Right lung (tissue), 2 donors: ENCODE measurements at regions not wholly inside any gene's neighbourhood (a gene's known extent, or its start where the extent isn't known, plus 50 kb on each side); places are given as distances from the start of the nearest gene placed in this dataset.
"Not testable (repeated sequence)": the region's sequence is repeated elsewhere in the genome, so short reads cannot be mapped to it uniquely, and the experiment has no call there.

Source experiments
- DNase-seq, 2 donors: peaks; one replicate each; pipeline ENCODE4 v3.0.0-alpha.2; 2013

- no peak for DNase-seq
Measured at GRCh38 chr18:38497266-38497665, 931.7 kb upstream of the CELF4 start.

- DNase-seq: no peak
Measured at GRCh38 chr18:38496222-38496793, 930.7 kb upstream of the CELF4 start.

GRCh38 chr18:38494065-38494464 lies 928.5 kb upstream of the CELF4 start:
- DNase-seq: no peak

- DNase-seq: no peak
Measured at GRCh38 chr18:38491195-38491594, 925.6 kb upstream of the CELF4 start.

- not testable (repeated sequence) for DNase-seq
Measured at GRCh38 chr18:38489721-38490120, 924.1 kb upstream of the CELF4 start.

- DNase-seq: no peak
Measured at GRCh38 chr18:38487521-38487920, 921.9 kb upstream of the CELF4 start.

GRCh38 chr18:38483326-38483725 lies 917.7 kb upstream of the CELF4 start:
- no peak for DNase-seq

GRCh38 chr18:38481576-38481975 lies 916.0 kb upstream of the CELF4 start:
- DNase-seq: no peak

GRCh38 chr18:38475686-38476085 lies 910.1 kb upstream of the CELF4 start:
- DNase-seq: no peak

GRCh38 chr18:38473535-38473934 lies 907.9 kb upstream of the CELF4 start:
- DNase-seq: no peak

GRCh38 chr18:38470421-38470820 lies 904.8 kb upstream of the CELF4 start:
- DNase-seq: no peak

GRCh38 chr18:38466426-38466825 lies 900.8 kb upstream of the CELF4 start:
- DNase-seq: no peak

- no peak for DNase-seq
Measured at GRCh38 chr18:38464024-38464423, 898.4 kb upstream of the CELF4 start.

- no peak for DNase-seq
Measured at GRCh38 chr18:38460657-38461056, 895.1 kb upstream of the CELF4 start.

- peak; percentile 4 to 6 for DNase-seq
Measured at GRCh38 chr18:38459131-38459994, 893.8 kb upstream of the CELF4 start.

- DNase-seq: no peak
Measured at GRCh38 chr18:38458698-38459097, 893.1 kb upstream of the CELF4 start.

GRCh38 chr18:38456253-38456652 lies 890.7 kb upstream of the CELF4 start:
- DNase-seq: no peak

GRCh38 chr18:38454764-38455469 lies 889.3 kb upstream of the CELF4 start:
- DNase-seq: no peak

GRCh38 chr18:38453880-38454279 lies 888.3 kb upstream of the CELF4 start:
- no peak for DNase-seq

- DNase-seq: no peak
Measured at GRCh38 chr18:38450876-38451275, 885.3 kb upstream of the CELF4 start.

- no peak for DNase-seq
Measured at GRCh38 chr18:38445804-38446145, 880.2 kb upstream of the CELF4 start.

GRCh38 chr18:38444971-38445803 lies 879.6 kb upstream of the CELF4 start:
- DNase-seq: no peak
